ENCODE measurements at regions not wholly inside any gene's neighbourhood (a gene's known extent, or its start where the extent isn't known, plus 50 kb on each side); places are given as distances from the start of the nearest gene placed in this dataset.

DNA sequence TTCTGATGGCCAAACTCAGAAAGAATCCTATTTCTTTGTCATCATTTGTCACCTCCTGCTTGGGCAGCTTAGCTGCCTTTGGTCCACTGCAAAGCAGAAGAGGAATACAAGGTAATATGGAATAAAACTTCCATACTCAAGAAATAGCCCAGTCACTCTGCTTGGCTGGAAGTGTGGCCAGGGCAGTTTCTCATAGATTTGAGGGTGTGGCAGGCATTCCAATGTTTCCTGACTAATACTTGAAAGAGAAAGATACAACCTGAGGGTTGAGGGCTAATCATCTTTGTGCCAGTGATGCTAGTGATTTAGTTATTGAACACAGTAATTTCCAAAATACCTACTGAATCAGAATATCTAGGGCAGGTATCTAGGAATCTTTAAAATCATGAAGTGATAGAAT, 83.1 kb downstream of the FAM161A start:
- Histone ChIP-seq H3K9me3 (ENCODE audit: control insufficient read depth in 4 of 4, low read length in 3 of 4) (no peaks in the 10 kb centered on the region), H3K36me3 (ENCODE audit: control insufficient read depth in 4 of 4, insufficient read depth in 3 of 4, low read depth in 1 of 4, low read length in 3 of 4) (no peaks in the 10 kb centered on the region), H3K27me3 (ENCODE audit: control insufficient read depth in 4 of 4, insufficient read depth in 4 of 4, low read length in 3 of 4) (no peaks in the 10 kb centered on the region), H3K4me3 (ENCODE audit: low read depth in 1 of 3, low read length in 3 of 3) (no peak overlapping the region), H3K27ac (ENCODE audit: low read depth in 1 of 2, low read length in 2 of 2) (no peak overlapping the region), H3K9ac (ENCODE audit: low read depth in 1 of 2, low read length in 2 of 2) (no peak overlapping the region), H3K4me1 (ENCODE audit: control insufficient read depth in 4 of 4, insufficient read depth in 4 of 4, low read length in 3 of 4) (no peaks in the 10 kb centered on the region)
- TF ChIP-seq, protein P1, sequence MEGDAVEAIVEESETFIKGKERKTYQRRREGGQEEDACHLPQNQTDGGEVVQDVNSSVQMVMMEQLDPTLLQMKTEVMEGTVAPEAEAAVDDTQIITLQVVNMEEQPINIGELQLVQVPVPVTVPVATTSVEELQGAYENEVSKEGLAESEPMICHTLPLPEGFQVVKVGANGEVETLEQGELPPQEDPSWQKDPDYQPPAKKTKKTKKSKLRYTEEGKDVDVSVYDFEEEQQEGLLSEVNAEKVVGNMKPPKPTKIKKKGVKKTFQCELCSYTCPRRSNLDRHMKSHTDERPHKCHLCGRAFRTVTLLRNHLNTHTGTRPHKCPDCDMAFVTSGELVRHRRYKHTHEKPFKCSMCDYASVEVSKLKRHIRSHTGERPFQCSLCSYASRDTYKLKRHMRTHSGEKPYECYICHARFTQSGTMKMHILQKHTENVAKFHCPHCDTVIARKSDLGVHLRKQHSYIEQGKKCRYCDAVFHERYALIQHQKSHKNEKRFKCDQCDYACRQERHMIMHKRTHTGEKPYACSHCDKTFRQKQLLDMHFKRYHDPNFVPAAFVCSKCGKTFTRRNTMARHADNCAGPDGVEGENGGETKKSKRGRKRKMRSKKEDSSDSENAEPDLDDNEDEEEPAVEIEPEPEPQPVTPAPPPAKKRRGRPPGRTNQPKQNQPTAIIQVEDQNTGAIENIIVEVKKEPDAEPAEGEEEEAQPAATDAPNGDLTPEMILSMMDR (IDR thresholded peaks at IDR 0.05; ENCODE audit: low read depth, low read length, missing input control) = no peak
- TF ChIP-seq, protein P2, sequence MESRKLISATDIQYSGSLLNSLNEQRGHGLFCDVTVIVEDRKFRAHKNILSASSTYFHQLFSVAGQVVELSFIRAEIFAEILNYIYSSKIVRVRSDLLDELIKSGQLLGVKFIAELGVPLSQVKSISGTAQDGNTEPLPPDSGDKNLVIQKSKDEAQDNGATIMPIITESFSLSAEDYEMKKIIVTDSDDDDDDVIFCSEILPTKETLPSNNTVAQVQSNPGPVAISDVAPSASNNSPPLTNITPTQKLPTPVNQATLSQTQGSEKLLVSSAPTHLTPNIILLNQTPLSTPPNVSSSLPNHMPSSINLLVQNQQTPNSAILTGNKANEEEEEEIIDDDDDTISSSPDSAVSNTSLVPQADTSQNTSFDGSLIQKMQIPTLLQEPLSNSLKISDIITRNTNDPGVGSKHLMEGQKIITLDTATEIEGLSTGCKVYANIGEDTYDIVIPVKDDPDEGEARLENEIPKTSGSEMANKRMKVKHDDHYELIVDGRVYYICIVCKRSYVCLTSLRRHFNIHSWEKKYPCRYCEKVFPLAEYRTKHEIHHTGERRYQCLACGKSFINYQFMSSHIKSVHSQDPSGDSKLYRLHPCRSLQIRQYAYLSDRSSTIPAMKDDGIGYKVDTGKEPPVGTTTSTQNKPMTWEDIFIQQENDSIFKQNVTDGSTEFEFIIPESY (IDR thresholded peaks at IDR 0.05) = no peak
- no peak for TF ChIP-seq HNF4G (IDR thresholded peaks at IDR 0.05)
- DNase-seq (ENCODE audit: low spot score) = no peak

DNA sequence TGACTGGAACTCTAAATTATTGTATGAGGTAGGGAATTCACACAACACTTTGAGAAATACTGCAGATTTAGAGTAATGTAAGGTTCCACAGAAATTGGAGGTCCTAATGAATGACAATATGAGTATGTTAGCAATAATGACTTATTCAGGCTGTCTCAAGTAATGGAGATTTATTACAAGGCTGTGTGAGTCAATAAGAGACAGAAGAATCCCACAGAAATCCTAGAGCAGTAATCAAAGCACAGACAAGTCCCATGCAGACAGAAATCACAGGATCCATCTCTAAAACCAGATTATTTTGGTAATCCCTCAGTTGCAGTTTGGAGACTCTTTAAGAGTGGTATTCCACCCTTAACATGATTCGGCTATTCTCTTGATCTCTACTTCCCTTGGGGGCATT, 83.6 kb downstream of the FAM161A start:
- Histone ChIP-seq H3K4me1 (ENCODE audit: control insufficient read depth in 4 of 4, insufficient read depth in 4 of 4, low read length in 3 of 4) (no peaks in the 10 kb centered on the region), H3K4me3 (ENCODE audit: low read depth in 1 of 3, low read length in 3 of 3) (no peak overlapping the region), H3K9ac (ENCODE audit: low read depth in 1 of 2, low read length in 2 of 2) (no peak overlapping the region), H3K27me3 (ENCODE audit: control insufficient read depth in 4 of 4, insufficient read depth in 4 of 4, low read length in 3 of 4) (no peaks in the 10 kb centered on the region), H3K36me3 (ENCODE audit: control insufficient read depth in 4 of 4, insufficient read depth in 3 of 4, low read depth in 1 of 4, low read length in 3 of 4) (no peaks in the 10 kb centered on the region), H3K9me3 (ENCODE audit: control insufficient read depth in 4 of 4, low read length in 3 of 4) (no peaks in the 10 kb centered on the region), H3K27ac (ENCODE audit: low read depth in 1 of 2, low read length in 2 of 2) (no peak overlapping the region)
- TF ChIP-seq GABPA (IDR thresholded peaks at IDR 0.05 in 1 of 2, conservative IDR thresholded peaks at IDR 0.05 in 1 of 2) (no peak), HNF4A (conservative IDR thresholded peaks at IDR 0.05) (no peak), FOXA2 (IDR thresholded peaks at IDR 0.05) (no peak), FOXA1 (IDR thresholded peaks at IDR 0.05) (no peak), YY1 (IDR thresholded peaks at IDR 0.05) (no peak), NR2F2 (IDR thresholded peaks at IDR 0.05) (no peak), EGR1 (IDR thresholded peaks at IDR 0.05; ENCODE audit: low read depth in 2 of 2) (no peak), RAD21 (IDR thresholded peaks at IDR 0.05) (no peak), SP1 (IDR thresholded peaks at IDR 0.05) (no peak), RXRA (IDR thresholded peaks at IDR 0.05) (no peak), JUND (IDR thresholded peaks at IDR 0.05) (no peak)
- TF ChIP-seq, protein P2 (IDR thresholded peaks at IDR 0.05) = no peak
- TF ChIP-seq, protein P3, sequence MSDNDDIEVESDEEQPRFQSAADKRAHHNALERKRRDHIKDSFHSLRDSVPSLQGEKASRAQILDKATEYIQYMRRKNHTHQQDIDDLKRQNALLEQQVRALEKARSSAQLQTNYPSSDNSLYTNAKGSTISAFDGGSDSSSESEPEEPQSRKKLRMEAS (IDR thresholded peaks at IDR 0.05) = no peak
- TF ChIP-seq, protein P4, sequence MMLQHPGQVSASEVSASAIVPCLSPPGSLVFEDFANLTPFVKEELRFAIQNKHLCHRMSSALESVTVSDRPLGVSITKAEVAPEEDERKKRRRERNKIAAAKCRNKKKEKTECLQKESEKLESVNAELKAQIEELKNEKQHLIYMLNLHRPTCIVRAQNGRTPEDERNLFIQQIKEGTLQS (IDR thresholded peaks at IDR 0.05) = no peak
- TF ChIP-seq, protein P5, sequence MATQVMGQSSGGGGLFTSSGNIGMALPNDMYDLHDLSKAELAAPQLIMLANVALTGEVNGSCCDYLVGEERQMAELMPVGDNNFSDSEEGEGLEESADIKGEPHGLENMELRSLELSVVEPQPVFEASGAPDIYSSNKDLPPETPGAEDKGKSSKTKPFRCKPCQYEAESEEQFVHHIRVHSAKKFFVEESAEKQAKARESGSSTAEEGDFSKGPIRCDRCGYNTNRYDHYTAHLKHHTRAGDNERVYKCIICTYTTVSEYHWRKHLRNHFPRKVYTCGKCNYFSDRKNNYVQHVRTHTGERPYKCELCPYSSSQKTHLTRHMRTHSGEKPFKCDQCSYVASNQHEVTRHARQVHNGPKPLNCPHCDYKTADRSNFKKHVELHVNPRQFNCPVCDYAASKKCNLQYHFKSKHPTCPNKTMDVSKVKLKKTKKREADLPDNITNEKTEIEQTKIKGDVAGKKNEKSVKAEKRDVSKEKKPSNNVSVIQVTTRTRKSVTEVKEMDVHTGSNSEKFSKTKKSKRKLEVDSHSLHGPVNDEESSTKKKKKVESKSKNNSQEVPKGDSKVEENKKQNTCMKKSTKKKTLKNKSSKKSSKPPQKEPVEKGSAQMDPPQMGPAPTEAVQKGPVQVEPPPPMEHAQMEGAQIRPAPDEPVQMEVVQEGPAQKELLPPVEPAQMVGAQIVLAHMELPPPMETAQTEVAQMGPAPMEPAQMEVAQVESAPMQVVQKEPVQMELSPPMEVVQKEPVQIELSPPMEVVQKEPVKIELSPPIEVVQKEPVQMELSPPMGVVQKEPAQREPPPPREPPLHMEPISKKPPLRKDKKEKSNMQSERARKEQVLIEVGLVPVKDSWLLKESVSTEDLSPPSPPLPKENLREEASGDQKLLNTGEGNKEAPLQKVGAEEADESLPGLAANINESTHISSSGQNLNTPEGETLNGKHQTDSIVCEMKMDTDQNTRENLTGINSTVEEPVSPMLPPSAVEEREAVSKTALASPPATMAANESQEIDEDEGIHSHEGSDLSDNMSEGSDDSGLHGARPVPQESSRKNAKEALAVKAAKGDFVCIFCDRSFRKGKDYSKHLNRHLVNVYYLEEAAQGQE (IDR thresholded peaks at IDR 0.05) = no peak
- 68% methylated on average over 1 of the region's 1 CpG for WGBS
- DNase-seq (ENCODE audit: low spot score) = no peak

Measured in liver (tissue), 8 donors.